Cardiac muscle cell (in vitro differentiated cells and primary cell): ENCODE measurements at regions not wholly inside any gene's neighbourhood (a gene's known extent, or its start where the extent isn't known, plus 50 kb on each side); places are given as distances from the start of the nearest gene placed in this dataset.

Source experiments
- DNase-seq, 2 donors: peaks; one replicate each; pipeline versions ENCODE4 v3.0.0 to v3.0.0-alpha.2; 2010 to 2017; ENCODE audit warnings: low read depth in 1 of 2, low spot score in 1 of 2
- H3K27ac ChIP-seq: fragments of 200-600 bp; sonication (generic); 2 replicates; pipeline ENCODE4 v1.5.1; 2016
- H3K27me3 ChIP-seq: fragments of 200-600 bp; sonication (generic); 2 replicates; pipeline ENCODE4 v1.6.0; 2016; ENCODE audit warnings: control low read depth
- H3K36me3 ChIP-seq: fragments of 200-600 bp; sonication (generic); 2 replicates; pipeline ENCODE4 v1.5.1; 2016; ENCODE audit warnings: control low read depth
- H3K4me1 ChIP-seq: fragments of 200-600 bp; sonication (generic); 2 replicates; pipeline ENCODE4 v1.8.1; 2017; ENCODE audit warnings: low read depth, mild to moderate bottlenecking, mixed run types
- H3K4me3 ChIP-seq: fragments of 200-600 bp; sonication (generic); 2 replicates; pipeline ENCODE4 v1.5.1; 2016; ENCODE audit warnings: mild to moderate bottlenecking
- H3K9me3 ChIP-seq: fragments of 200-600 bp; sonication (generic); 2 replicates; pipeline ENCODE4 v1.5.1; 2017; ENCODE audit warnings: low read depth, mild to moderate bottlenecking, control low read depth
- TF ChIP-seq, protein P1 (sequence below): IDR thresholded peaks from 2 replicates; pipeline ENCODE4 v1.5.1; 2012; ENCODE audit warnings: low read depth, mild to moderate bottlenecking, low read length

GRCh38 chr21:15407585-15407984 lies 322.2 kb upstream of the USP25 start:
- TF ChIP-seq, protein P1, sequence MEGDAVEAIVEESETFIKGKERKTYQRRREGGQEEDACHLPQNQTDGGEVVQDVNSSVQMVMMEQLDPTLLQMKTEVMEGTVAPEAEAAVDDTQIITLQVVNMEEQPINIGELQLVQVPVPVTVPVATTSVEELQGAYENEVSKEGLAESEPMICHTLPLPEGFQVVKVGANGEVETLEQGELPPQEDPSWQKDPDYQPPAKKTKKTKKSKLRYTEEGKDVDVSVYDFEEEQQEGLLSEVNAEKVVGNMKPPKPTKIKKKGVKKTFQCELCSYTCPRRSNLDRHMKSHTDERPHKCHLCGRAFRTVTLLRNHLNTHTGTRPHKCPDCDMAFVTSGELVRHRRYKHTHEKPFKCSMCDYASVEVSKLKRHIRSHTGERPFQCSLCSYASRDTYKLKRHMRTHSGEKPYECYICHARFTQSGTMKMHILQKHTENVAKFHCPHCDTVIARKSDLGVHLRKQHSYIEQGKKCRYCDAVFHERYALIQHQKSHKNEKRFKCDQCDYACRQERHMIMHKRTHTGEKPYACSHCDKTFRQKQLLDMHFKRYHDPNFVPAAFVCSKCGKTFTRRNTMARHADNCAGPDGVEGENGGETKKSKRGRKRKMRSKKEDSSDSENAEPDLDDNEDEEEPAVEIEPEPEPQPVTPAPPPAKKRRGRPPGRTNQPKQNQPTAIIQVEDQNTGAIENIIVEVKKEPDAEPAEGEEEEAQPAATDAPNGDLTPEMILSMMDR: no peak
- no peak overlapping the region for H3K27ac ChIP-seq
- no peaks in the 10 kb centered on the region for H3K36me3 ChIP-seq
- H3K4me3 ChIP-seq: no peak overlapping the region
- DNase-seq: no peak
- H3K27me3 ChIP-seq: no peaks in the 10 kb centered on the region
- no peaks in the 10 kb centered on the region for H3K9me3 ChIP-seq
- no peaks in the 10 kb centered on the region for H3K4me1 ChIP-seq

DNA sequence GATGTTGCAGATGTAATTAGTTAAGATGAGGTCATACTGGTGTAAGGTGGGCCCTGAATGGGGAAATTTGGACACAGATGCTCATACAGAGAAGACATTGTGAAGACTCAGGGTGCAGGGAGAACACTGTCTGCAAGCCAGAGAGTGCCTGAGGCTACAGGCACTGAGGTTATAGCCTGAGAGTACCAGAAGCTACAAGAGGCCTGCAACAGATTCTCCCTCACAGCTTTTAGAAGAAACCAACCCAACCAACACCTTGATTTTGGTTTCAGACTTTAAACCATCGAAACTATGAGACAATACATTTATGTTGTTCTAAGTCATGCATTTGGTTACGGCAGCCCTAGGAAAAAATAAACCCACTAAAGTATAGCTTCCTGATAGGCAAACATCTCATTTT lies 321.7 kb upstream of the USP25 start:
- TF ChIP-seq, protein P1: no peak
- no peak for DNase-seq
- H3K27me3 ChIP-seq: no peaks in the 10 kb centered on the region
- no peaks in the 10 kb centered on the region for H3K4me1 ChIP-seq
- no peaks in the 10 kb centered on the region for H3K9me3 ChIP-seq
- no peak overlapping the region for H3K4me3 ChIP-seq
- no peak overlapping the region for H3K27ac ChIP-seq
- H3K36me3 ChIP-seq: no peaks in the 10 kb centered on the region

DNA sequence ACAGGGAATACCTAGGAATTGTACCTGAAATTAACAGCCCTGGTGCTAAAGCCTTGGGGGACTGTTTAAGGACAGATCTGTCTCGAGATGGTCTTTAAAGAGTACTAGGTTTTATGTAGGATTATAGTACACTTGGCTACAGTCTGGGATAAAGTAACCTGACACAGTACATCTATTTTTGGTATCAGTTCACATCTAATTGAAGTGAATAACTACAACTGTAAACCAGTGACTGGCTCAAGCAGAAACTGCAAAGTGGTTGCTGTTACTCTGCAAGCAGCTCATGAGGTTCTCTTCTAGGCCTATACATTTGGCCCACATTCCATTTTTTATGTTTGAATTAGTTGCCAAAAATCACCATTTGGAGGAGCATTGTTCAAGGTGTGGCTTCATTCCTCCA lies 320.8 kb upstream of the USP25 start:
- Histone ChIP-seq H3K4me3 (no peak overlapping the region), H3K27ac (no peak overlapping the region), H3K4me1 (no peaks in the 10 kb centered on the region), H3K36me3 (no peaks in the 10 kb centered on the region), H3K9me3 (no peaks in the 10 kb centered on the region), H3K27me3 (no peaks in the 10 kb centered on the region)
- TF ChIP-seq, protein P1: no peak
- DNase-seq: no peak

DNA sequence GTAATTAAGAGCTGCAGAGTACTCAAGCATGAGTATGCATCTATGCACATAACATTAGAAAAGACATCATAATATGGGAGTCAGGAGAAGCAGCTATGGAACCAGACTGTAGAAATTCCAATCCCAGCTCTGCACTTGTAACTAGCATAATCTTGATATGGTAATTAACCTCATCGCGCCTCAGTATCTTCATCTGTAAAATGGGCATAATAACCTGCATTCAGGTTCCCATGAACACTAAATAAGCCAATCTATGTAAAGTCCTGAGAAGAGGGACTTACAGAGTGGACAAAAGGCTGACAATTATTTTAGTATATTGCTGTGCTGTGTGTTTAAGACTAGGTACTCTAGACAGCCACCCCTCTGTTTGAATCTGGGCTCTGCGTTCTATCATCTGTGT lies 318.9 kb upstream of the USP25 start:
- no peaks in the 10 kb centered on the region for H3K9me3 ChIP-seq
- H3K27me3 ChIP-seq: no peaks in the 10 kb centered on the region
- TF ChIP-seq, protein P1: no peak
- H3K4me3 ChIP-seq: no peak overlapping the region
- no peaks in the 10 kb centered on the region for H3K36me3 ChIP-seq
- H3K27ac ChIP-seq: no peak overlapping the region
- H3K4me1 ChIP-seq: no peaks in the 10 kb centered on the region
- no peak for DNase-seq

- no peaks in the 10 kb centered on the region for H3K9me3 ChIP-seq
- TF ChIP-seq, protein P1: no peak
Observed at GRCh38 chr21:15414057-15414456, 315.7 kb upstream of the USP25 start.

More at GRCh38 chr21:15414057-15414456, 315.7 kb upstream of the USP25 start:
- Histone ChIP-seq H3K27me3 (no peaks in the 10 kb centered on the region), H3K27ac (no peak overlapping the region), H3K36me3 (no peaks in the 10 kb centered on the region), H3K4me1 (no peaks in the 10 kb centered on the region), H3K4me3 (no peak overlapping the region)
- no peak for DNase-seq
